ENCODE measurements at regions not wholly inside any gene's neighbourhood (a gene's known extent, or its start where the extent isn't known, plus 50 kb on each side); places are given as distances from the start of the nearest gene placed in this dataset.

- TF ChIP-seq POLR2A (IDR thresholded peaks at IDR 0.05) (no peak), CTCF (IDR thresholded peaks at IDR 0.05 in 8 of 11, conservative IDR thresholded peaks at IDR 0.05 in 3 of 11) (no peak)
Measured at GRCh38 chr5:116731432-116731831, 156.8 kb upstream of the SEMA6A start.

Data from spleen (tissue), 7 donors.